ENCODE measurements at regions not wholly inside any gene's neighbourhood (a gene's known extent, or its start where the extent isn't known, plus 50 kb on each side); places are given as distances from the start of the nearest gene placed in this dataset.
"Not testable (repeated sequence)": the region's sequence is repeated elsewhere in the genome, so short reads cannot be mapped to it uniquely, and the experiment has no call there.

- no peak for DNase-seq
These were observed 115.8 kb downstream of the SYT10 start for GRCh38 chr12:33323823-33324222.

GRCh38 chr12:33322519-33322918 lies 117.1 kb downstream of the SYT10 start:
- DNase-seq, result no peak

- DNase-seq, result no peak
These were observed 121.9 kb downstream of the SYT10 start for GRCh38 chr12:33317746-33318145.

DNA sequence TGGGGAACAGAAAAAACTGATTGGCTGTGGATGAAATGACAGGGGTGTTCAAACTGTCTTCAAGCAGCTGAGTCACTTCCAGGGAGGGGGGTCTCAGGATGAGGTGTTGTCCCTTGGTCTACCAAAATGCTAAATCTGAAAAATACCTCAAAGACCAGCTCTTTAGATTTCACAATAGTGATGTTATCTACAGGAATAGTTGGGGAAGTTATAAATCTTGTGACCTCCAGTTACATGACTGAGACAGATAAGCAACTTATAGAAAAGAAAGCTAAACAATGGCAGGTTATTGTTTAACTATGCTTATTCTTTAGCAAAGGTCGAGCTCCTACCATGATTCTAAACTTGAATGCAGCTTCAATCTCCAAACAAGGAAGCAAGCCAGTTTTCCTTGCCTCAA lies 125.4 kb downstream of the SYT10 start:
- DNase-seq, result no peak

DNA sequence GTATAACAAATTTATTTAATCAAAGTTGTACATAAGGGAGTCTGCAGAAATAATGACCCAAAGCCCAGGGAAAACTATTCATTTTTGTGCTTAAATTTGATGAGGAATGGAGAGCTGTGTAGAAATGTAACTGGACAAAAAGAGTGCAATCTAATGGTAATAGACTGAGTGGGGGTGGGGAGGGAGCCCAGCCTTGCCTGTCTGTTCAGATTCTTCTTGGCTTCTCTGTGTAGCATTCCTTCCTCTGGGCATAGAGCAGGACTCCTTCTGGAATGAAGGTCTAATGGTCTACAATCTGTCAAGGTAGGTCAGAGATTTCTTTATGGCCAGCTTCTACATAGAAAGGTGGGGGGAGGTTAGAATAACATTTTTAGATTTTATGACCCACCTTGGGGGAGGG lies 126.1 kb downstream of the SYT10 start:
- no peak for DNase-seq

DNA sequence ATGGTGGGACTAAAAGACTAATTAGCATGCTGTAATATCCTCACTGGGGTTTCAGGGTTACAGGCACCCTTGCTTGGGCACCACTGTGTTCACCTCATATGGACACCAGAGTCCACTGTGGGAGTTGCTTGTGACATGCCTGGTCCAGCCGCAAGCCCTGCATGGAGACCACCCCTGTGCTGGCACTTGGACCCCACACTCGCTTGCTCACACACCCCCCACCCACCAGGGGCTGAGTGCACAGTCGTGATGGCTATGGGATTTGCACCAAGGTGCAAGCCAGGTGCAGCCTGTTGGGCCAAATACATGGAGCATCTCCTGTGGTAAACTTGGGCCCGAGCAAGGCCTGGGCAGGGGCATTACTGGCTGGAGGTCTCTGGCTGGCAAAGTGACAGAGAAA lies 129.1 kb downstream of the SYT10 start:
- no peak for DNase-seq

DNA sequence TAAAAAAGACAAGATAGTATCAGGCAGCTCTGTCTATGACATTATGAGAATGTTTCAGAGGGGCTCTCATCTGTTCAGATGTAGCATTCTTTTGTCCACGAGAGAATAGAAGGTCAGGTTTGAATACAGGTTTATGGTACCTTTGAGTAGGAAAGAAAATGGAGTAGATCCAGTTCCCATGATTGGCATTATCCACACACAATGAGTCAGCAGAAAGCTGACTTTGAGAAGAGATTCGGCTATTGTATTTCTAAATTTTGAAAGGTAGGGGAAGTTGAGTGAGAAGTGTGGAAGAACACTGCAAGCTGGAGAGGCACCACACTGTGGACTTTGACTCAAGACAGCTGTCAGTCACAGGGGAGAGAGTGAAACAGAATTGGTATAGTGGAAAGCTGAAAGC lies 135.4 kb downstream of the SYT10 start:
- DNase-seq, result no peak

DNA sequence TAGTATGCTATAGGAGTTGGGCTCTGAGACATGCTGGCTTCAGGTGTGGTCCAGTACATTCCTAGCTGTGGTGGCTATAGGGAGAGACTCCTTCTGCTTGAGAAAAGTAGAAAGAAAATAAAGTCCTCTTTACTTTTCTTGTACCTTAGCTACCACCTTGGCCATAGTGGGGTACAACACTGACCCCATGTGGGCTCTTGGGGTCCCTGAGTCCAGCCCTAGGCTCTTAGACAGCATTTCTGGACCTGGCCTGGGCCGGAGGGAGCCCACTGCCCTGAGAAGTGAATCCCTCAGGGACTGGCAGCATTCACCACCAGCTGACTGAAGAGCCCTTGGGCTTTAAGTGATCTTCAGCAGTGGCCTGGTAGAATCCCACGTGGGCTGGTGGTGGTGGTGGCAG lies 143.1 kb downstream of the SYT10 start:
- no peak for DNase-seq

- DNase-seq, result no peak
These were observed 148.9 kb downstream of the SYT10 start for GRCh38 chr12:33290703-33291102.

- no peak for DNase-seq
These were observed 156.6 kb downstream of the SYT10 start for GRCh38 chr12:33283054-33283453.

- DNase-seq, result no peak
These were observed 162.2 kb downstream of the SYT10 start for GRCh38 chr12:33277376-33277775.

- no peak for DNase-seq
These were observed 172.0 kb downstream of the SYT10 start for GRCh38 chr12:33267641-33268040.

GRCh38 chr12:33265900-33266299 lies 173.7 kb downstream of the SYT10 start:
- DNase-seq, result no peak

- DNase-seq, result no peak
These were observed 174.4 kb downstream of the SYT10 start for GRCh38 chr12:33265033-33265731.

DNA sequence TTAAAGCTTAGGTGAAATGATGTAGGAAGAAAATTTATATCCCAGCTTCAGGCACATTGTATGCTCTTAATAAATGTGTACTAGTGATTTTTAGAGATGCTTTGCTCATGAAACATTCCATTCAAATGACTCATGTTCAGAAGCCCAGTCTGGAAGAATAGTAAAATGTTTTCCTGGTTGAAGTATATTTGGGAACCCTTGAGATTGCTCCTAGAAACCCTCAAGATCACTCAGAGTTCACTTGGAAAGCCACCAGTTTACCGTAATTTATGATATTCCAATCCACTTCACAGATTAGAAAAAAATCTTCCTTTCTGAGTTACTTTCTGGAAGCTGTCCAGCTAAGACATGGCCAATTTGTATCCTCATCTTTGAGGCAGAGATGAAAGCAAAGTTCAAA lies 186.4 kb downstream of the SYT10 start:
- no peak for DNase-seq

DNA sequence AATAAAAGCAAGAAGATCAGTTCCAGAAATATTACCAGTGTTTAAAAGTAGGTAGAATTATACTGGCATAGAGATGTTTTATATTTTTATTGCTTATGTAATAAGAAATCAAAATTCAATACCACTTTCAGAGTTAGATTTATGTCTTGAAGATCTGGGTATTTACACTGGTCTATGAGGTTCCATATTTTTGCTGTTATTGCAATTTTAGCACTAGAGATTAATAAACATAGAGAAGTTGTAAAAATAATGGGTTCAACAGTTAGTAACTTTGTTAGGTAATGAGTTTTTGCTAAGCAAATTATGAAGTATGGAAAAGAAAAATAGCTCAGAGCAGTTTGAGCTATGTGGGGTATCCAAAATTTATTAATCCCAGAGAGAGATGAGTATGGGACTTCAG lies 188.1 kb downstream of the SYT10 start:
- no peak for DNase-seq

- no peak for DNase-seq
These were observed 191.3 kb downstream of the SYT10 start for GRCh38 chr12:33248364-33248763.

DNA sequence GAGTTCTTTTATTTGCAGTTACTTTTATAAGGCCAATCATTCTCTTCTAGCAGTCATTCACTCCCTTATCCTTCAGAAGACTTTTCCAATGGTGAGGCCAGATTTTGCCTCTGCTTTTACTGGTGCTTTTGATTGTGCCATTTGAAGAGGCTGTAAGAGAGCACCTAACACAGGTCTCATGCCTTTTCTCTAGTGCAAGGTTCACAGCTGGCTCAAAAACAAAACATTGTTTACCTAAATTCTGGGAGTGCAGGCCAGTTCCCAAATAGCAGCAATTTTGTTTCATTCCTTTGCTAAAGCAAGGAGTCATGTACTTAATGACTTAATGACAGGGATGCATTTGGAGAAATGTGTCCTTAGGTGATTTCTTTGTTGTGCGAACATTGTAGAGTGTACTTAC lies 192.0 kb downstream of the SYT10 start:
- DNase-seq, result no peak

GRCh38 chr12:33245434-33245833 lies 194.2 kb downstream of the SYT10 start:
- no peak for DNase-seq

GRCh38 chr12:33226671-33227070 lies 212.9 kb downstream of the SYT10 start:
- DNase-seq, result no peak

DNA sequence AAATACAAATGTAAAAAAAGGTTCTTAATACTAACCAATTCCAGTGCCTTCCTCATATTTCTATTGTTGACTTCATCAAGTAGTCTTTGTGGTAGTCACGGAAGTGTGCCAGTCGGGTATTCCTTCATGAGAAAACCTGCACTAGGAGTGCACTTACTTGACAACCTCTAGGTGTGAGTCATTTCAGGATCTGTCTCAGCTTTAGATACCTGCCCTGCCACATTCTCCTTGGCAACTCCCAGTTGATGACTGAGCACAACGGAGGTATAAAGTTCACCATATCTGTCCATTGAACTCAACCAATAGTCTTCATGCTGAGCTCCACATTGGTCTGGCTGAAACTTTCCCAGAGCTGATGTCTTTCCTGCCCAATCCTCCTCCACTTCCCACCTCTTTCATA lies 215.7 kb downstream of the SYT10 start:
- no peak for DNase-seq

DNA sequence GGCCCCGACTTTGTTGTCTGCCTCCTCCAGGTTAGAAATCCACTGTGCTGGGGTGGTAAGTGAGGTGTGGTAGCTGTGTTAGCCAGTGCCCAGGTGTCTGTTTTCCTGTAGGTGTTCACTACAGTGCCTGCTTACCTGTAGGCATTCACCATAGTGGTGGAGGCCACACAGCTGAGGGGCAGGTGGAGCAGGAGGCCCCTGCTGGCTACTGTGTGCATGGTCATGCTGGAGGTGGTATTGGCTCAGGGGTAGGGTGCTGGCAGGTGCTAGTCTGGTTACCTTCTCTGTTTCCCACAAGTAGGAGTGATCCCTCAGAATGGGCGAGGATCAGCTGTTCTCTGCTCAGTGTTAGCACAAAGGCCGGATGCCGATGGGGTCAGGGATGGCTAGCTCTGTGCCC lies 217.3 kb downstream of the SYT10 start:
- DNase-seq, result no peak

- DNase-seq, result no peak
These were observed 233.6 kb downstream of the SYT10 start for GRCh38 chr12:33205981-33206380.

DNA sequence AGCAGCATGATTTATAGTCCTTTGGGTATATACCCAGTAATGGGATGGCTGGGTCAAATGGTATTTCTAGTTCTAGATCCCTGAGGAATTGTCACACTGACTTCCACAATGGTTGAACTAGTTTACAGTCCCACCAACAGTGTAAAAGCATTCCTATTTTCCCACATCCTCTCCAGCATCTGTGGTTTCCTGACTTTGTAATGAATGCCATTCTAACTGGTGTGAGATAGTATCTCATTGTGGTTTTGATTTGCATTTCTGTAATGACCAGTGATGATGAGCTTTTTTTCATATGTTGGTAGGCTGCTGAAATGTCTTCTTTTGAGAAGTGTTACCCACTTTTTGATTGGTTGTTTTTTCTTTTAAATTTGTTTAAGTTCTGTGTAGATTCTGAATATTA lies 245.2 kb downstream of the SYT10 start:
- not testable (repeated sequence) for DNase-seq

DNA sequence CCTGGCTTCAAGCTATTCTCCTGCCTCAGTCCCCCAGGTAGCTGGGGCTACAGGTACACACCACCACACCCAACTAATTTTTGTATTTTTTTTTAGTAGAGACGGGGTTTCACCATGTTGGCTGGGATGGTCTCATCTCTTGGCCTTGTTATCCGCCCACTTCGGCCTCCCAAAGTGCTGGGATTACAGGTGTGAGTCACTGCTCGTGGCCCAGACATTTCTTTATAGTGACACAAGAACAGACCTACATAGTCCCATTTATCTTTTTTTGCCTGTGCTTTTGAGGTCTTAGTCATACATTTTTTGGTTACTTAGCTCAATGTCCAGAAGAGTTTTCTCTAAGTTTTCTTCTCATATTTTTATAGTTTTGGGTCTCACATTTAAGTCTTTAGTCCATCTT lies 247.4 kb downstream of the SYT10 start:
- DNase-seq, result no peak

DNA sequence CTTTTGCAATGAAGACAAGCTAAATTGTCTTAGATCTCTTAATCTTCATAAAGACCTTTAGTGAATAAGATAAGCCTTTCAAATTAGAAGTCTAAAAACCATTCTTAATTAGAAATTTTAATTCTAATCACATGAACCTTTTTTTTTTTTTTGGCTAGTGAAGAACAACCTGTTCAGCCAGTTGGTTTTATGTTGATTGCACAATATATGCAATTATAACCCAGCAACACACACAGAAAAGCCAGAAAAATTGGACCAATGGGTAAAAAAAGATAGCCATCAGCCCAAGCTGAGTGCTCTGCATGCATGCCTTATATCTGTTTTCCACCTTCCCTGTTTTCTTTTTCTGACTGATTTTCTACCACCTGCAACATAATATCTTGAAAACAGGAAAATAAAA lies 252.2 kb downstream of the SYT10 start:
- DNase-seq, result no peak
